Inflammatory macrophage treated with lipopolysaccharide for 4 hours (primary cell): ENCODE measurements at regions not wholly inside any gene's neighbourhood (a gene's known extent, or its start where the extent isn't known, plus 50 kb on each side); places are given as distances from the start of the nearest gene placed in this dataset.

Source experiments
- DNase-seq: peaks from one replicate; pipeline ENCODE4 v3.0.0-alpha.2; 2020

- no peak for DNase-seq
These were observed 71.1 kb upstream of the UBL3 start for GRCh38 chr13:29921542-29921941.

- DNase-seq: no peak
These were observed 69.7 kb upstream of the UBL3 start for GRCh38 chr13:29920025-29920643.

- DNase-seq: no peak
These were observed 68.4 kb upstream of the UBL3 start for GRCh38 chr13:29918845-29919244.

GRCh38 chr13:29917650-29918049, 67.2 kb upstream of the UBL3 start:
- no peak for DNase-seq

- peak; percentile 76 for DNase-seq
These were observed 64.2 kb upstream of the UBL3 start for GRCh38 chr13:29914581-29914980.

- no peak for DNase-seq
These were observed 61.5 kb upstream of the UBL3 start for GRCh38 chr13:29911781-29912418.

GRCh38 chr13:29909975-29910674, 59.7 kb upstream of the UBL3 start:
- DNase-seq: no peak

GRCh38 chr13:29909081-29909730, 58.8 kb upstream of the UBL3 start:
- DNase-seq: no peak

GRCh38 chr13:29908416-29909080, 58.1 kb upstream of the UBL3 start:
- DNase-seq: no peak

GRCh38 chr13:29907670-29908069, 57.3 kb upstream of the UBL3 start:
- DNase-seq: no peak

- no peak for DNase-seq
These were observed 56.1 kb upstream of the UBL3 start for GRCh38 chr13:29906432-29907011.

- DNase-seq: peak; percentile 79
These were observed 55.4 kb upstream of the UBL3 start for GRCh38 chr13:29905845-29906244.

GRCh38 chr13:29903996-29904395, 53.6 kb upstream of the UBL3 start:
- no peak for DNase-seq

- DNase-seq: no peak
These were observed 53.1 kb upstream of the UBL3 start for GRCh38 chr13:29903543-29903942.

- DNase-seq: no peak
These were observed 52.4 kb upstream of the UBL3 start for GRCh38 chr13:29902632-29903305.

- peak; percentile 52 for DNase-seq
These were observed 51.6 kb upstream of the UBL3 start for GRCh38 chr13:29901710-29902631.
